ENCODE measurements at regions not wholly inside any gene's neighbourhood (a gene's known extent, or its start where the extent isn't known, plus 50 kb on each side); places are given as distances from the start of the nearest gene placed in this dataset.

DNA sequence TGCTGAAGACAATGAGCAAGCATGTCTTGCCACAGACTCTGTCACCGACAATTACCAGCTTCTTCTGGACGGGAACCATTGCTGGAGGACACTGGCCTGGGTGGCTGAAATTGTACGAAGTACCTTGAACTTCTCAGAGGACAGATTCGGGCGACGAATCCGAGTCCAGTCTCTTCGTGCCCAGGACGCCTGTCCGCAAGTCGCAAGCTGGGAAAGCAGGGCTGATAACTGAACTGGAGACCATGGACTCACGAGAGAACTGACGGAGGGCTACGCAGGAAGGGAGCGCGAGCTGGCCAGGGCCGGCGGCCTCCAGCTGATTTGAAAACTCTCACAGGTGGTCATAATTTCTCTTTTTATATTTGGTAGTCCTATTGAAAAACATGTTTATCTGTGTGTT lies 1229.5 kb upstream of the MAP3K7 start:
- intact Hi-C loops (cut with DNase I), result no loop called here
- peak; percentile 67 for DNase-seq (ENCODE audit: low spot score)

DNA sequence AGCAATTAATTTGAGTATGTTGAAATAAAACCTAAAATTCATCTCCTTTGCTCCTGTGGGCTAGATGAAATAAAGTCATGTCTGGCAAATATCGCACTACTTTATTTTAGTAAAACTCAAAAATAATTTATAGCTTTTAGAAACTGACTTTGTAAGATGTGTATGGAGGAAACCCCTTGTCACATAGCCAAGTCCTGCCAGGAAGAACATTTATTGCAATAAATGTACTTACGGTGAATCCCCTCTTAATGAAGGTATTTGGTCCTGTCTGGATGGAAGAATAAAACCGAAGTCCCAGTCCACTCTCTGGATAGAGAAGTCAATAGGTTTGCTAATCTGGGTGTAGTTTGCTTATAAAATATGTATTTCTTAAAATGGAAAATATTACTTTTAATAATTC lies 1226.8 kb upstream of the MAP3K7 start:
- DNase-seq (ENCODE audit: low spot score), result no peak
- intact Hi-C loops (cut with DNase I), result no loop called here

DNA sequence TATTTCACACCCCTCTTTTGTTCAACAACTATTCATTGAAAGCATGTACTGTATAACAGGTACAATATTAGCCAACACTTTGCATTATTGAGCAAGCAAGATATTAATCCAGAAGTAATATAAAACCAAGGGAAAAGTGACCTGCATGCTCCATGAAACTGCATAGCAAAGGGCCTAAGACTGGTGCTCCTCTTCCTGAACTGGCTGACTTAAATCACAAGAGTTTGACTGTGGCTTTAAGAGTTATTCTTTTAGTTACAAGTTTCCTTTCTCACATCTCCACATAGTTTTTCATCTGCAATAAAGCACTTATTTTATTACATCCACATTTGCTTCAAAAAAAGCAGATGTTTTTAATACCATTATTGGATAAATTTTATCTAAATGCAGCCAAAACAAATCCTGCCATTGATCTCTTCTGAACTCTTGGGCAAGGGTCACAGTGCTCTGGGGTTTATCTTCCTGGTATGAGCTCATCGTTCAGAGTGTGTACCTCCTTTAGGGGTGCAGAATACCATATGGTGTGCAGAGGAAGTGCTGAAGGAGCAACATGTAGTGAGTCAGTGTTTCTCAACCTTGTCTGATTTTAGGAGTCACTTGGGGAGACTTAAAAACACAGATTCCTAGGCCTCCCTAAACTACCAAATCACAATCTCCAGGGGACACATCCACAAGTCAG lies 1225.9 kb upstream of the MAP3K7 start:
- intact Hi-C loops (cut with DNase I), result no loop called here
- DNase-seq (ENCODE audit: low spot score), result no peak

DNA sequence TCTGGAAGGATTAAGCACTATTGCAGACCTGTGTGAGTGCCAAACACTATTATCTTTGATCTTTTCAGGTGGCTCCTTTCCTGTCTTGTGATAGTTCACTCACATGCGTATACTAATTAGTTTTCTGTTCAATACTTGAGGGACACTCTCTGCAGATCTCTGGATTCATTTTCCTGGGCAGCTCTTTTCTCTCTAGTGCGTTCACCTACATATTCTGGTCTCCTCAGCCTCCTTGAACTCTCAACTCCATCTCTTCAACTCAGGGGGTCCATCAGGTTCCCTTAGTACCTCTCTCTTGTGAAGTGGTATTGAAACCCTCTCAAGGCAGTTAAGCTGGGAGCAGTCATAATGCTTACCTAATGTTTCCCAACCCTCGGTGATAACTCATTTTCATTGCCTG lies 1218.1 kb upstream of the MAP3K7 start:
- DNase-seq (ENCODE audit: low spot score), result no peak
- intact Hi-C loops (cut with DNase I), result no loop called here

DNA sequence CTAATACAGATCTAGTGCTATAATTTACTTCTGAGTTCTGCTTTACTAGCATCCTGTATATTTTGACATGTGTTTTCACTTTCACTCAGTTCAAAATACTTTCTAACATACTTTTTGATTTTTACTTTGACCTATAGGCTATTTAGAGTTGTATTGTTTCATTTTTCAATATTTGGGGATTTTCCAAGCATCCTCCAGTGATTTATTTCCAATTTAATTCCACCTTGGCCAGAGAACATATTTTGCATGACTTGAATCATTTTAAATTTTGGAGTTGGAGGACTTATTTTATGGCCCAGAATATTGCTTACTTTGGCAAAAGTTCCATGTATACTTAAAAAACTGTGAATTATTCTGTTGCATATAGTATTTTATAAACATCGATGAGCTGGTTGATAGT lies 1215.6 kb upstream of the MAP3K7 start:
- DNase-seq (ENCODE audit: low spot score), result no peak
- intact Hi-C loops (cut with DNase I), result no loop called here

DNA sequence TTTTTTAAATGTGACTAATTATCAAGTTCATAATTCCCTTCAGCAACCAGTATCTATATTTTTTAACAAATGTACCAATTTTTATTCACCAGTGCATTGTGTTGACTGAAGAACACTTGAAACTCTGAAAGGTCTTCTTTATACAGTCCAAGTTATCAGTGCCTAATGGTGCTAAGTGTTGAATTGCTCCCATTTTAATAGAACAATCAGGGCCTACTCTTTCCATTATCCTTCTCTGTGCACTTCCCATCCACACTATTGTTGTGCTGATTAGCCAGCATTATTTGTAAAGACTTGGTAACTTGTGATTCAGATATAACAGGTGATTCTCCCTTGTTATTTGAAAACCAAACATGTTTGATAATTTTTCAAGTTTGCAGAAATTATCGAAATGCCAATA lies 1209.7 kb upstream of the MAP3K7 start:
- no peak for DNase-seq (ENCODE audit: low spot score)
- intact Hi-C loops (cut with DNase I), result no loop called here

DNA sequence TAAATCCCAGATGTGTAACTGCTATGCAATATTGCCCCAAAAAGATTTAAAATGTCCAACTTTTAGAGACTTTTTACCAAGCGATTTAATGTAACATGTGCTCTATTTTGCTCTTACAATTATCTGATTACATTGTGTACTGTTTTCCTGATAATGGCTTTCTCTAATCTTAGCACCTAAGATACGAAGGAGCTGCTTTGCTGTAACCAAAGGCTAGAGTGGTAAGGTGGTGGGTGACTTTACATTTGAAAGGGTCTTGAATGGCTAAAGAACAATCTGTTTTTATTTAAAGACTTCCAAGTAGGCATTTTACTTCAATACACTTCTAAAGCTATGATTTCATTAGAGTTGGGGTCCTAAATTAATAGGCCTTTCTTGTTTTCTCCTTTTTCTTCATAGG lies 1201.6 kb upstream of the MAP3K7 start:
- intact Hi-C loops (cut with DNase I), result no loop called here
- DNase-seq (ENCODE audit: low spot score), result no peak

DNA sequence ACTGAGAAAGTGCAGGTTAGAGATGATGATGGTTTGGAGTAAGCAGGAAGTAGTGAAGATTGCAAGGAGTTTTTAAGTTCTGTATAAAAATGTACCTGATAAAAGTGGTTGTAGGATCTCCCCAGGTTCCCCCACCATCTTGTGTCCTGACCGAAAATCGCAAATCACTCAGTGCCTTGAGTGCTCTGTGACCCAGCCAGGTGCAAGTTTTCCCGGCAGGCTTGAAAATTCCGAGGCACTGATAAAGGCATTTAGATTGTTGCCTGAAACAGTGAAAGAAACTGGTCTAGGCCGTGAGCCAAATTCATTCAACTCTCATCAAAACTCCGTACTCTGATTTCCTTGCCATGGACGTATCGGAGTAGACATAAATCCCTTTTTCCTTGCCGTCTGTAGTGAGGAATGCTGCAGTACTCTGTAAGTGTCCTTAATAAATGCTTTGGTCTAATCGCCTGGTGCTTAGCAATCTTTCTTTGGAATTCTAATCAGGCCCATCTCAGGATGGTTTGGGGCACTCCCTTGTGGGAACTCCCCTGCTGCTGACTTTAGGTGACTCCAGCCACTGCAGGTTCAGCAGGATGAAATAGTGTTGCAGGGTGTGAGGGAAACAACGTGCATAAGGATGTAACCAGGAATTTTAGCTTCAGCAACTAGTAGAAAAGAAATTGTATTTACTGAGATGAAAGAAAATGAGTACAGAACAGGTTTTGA lies 1199.8 kb upstream of the MAP3K7 start:
- intact Hi-C loops (cut with DNase I), result no loop called here
- DNase-seq (ENCODE audit: low spot score), result no peak

DNA sequence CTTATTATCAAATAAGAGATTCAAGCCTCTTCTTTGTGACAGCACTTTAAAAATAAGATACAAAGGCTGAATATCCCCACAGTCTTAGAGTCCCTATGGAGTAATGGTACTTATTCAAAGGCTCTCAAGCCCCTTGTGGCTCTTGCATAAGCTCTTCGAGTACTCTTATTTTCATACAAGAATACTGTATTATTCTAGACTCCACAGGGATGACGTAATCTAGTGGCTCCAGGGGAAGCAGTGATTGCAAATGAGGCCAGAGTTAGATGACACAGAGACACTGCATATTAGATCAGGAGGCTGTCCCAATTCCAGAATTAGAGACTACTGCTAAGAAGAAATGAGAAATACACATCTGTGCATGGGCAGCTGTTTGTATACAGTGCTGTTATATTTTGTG lies 1195.9 kb upstream of the MAP3K7 start:
- intact Hi-C loops (cut with DNase I), result no loop called here
- DNase-seq (ENCODE audit: low spot score), result no peak

DNA sequence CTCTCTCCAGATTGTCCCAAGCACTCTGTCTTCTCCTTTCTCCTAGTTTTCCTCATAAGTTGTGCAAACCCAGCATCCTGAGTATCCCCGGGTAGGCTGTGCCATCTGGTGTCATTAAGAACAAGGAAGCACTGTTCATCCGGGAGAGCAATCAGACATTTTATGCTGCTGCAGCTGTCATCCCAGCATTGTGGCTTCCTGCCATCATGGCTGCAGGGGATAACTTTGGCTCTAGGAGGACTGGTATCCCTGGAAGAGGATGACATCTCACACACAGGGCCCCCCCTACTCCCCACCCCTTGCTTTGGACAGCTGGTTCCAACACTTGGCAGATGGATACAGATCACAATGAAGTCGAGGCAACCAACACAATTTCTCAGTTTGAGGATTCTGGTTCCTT lies 1195.1 kb upstream of the MAP3K7 start:
- no peak for DNase-seq (ENCODE audit: low spot score)
- intact Hi-C loops (cut with DNase I), result no loop called here

DNA sequence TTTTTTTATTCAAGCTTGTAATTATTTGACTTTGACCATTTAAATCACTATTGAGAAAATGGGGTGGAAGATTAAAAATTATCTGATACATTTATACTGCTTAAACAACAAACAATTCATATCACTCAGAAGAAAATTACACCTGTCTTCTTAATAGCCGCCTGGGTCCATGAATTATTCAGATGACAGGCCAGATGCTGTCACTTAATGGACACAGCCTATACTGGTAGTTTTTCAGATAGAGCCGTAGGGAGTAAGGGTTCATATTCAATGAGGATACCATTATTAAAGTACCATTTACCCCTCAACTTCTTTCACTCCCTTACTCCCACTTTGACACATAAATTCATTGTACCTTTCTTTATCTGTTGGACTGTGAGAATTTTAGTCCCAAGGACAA lies 1193.4 kb upstream of the MAP3K7 start:
- intact Hi-C loops (cut with DNase I), result no loop called here

DNA sequence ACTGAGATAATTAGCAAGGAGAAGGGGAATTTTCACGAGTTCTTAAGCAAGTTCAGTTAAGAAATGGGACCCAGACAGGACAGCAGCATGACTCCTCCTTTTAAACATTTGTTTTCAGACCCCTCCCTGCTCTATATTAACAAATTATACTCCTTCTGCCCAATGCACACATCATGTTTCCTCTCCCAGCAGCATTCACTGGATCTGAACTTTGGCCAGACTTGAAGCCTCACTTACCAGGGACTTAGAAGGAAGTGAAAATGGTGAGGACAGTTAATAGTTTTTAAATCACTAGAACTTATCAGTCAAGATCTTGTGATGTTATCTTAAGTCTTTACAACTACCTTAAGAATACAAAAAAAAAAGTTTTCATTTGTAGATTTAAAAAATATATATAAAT lies 1174.7 kb upstream of the MAP3K7 start:
- intact Hi-C loops (cut with DNase I), result no loop called here
- DNase-seq (ENCODE audit: low spot score), result no peak

More for the DNA sequence above, 1193.4 kb upstream of the MAP3K7 start:
- no peak for DNase-seq (ENCODE audit: low spot score)

DNA sequence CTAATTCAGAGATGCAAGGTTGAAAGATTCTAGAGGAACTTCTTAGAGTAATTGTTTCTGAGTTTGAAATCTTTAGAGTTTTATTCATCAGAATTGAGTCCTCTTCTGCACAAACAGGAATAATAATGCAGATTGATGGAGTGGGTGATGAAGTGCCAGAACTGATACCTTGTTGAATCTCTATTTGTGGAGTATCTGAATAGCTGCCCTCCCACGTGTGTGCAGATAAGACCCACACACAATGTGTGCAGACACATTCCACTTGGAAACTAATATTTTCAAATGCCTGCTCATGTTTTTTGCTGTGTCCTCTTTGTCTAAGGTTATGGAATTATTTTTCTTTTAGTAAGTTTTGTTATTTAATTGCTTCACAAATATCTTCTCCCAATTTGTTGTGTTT lies 1167.8 kb upstream of the MAP3K7 start:
- DNase-seq (ENCODE audit: low spot score), result no peak
- intact Hi-C loops (cut with DNase I), result no loop called here

DNA sequence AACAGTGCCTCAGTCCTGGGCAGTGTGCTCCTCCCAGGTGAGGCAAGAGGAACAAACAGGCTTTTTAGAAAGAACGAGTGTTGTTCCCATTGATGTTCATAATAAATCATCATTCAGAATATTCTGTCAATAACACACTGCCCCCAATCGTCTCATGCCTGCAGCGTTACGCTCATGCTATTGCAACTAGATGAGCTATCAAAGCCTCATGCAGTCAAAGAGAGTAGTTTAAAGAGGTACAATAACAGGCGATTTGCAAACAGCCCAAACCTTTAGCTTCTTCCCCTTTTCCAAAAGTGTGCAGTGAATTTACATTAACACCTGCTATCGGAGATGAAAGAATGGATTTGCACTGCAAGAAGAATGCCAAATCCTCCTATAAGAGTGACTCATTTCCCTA lies 1164.7 kb upstream of the MAP3K7 start:
- no peak for DNase-seq (ENCODE audit: low spot score)
- intact Hi-C loops (cut with DNase I), result no loop called here

DNA sequence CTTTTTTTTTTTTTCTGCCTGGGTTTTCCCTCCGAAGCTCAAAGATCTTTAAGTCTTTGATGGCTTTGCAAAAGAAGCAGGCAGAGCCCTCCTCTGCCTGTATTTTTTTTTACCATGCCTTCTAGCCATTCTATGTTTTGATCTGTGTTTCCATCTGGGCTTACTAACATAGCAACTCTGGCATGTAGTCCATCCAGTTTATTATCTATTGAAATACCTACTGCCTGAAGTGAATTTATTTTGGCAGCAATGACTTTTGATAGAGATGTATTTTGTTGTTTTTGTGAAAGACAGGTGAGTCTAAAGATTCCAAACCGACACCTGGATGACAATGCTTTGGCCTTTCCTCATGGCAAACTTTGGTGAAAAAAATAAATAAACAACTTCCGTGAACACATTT lies 1157.7 kb upstream of the MAP3K7 start:
- intact Hi-C loops (cut with DNase I), result no loop called here
- DNase-seq (ENCODE audit: low spot score), result no peak

DNA sequence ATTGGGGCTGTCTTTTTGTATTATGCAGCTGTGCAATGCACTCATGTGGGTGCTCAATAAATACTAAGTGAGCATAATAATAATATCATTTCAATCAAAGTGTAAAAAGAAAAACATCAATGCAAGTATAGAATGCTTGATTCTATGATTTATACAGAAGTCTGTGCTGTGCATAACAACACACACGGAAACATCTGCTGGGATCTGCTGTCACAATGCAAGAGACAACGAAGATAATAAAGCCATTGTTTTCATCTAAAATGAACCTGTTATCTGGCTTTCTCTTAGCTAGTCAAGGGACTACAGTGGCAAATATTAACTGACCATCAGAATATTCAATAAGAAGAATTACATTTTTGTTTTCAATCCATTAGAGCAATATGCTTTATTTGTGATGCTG lies 1156.9 kb upstream of the MAP3K7 start:
- intact Hi-C loops (cut with DNase I), result no loop called here
- DNase-seq (ENCODE audit: low spot score), result no peak

DNA sequence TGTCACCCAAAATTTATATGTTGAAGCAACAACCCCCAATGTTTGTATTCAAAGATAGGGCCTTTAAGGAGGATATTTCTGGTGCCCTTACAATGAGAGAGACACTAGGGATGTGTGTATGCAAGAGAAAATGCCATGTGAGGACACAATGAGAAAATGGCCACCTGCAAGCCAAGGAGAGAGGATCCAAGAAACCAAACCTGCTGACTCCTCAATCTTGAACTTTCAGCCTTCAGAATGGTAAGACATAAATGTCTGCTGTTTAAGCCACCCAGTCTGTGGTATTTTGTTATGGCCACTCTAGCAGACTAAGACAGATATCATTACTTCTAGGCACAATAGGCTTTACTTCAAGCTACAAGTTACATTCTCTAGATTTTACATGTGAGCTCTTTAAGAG lies 1145.1 kb upstream of the MAP3K7 start:
- no peak for DNase-seq (ENCODE audit: low spot score)
- intact Hi-C loops (cut with DNase I), result no loop called here

DNA sequence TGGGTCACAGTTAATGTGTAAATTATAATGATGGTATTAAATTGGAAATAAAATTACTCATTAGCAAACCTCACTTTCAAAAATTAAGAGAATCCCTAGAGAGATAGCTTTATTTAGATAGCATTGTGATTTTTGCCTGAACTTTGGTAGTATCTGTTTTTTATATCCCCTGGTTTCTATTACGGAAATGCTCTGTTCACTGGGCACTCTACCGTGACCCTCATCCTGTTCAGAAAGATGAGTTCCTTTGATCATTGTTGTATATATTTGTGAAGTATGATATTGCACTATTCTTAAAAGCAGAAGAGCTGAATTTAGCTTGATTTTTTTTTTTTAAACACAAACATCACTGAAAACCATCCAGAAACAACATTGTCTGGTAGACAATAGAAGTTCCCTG lies 1143.8 kb upstream of the MAP3K7 start:
- no peak for DNase-seq (ENCODE audit: low spot score)
- intact Hi-C loops (cut with DNase I), result no loop called here

DNA sequence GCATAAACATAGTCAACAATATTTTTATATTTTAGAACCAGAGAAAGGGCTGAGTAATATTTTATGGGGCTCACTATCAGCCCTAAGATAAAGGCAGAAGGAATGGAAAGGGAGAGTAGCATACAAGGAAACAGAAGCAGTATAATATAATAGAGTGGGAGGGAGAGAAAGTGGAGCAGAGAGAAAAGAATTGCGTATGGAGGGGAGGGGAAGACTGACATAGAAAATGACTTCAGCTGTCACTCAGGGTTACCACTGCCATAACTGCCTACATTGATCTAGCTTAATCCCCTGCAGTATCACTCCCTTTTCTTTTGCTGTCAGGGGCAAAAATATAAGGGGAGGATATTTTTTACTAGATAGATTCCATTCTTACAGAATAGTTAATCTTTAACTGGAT lies 1133.5 kb upstream of the MAP3K7 start:
- no peak for DNase-seq (ENCODE audit: low spot score)
- intact Hi-C loops (cut with DNase I), result no loop called here

DNA sequence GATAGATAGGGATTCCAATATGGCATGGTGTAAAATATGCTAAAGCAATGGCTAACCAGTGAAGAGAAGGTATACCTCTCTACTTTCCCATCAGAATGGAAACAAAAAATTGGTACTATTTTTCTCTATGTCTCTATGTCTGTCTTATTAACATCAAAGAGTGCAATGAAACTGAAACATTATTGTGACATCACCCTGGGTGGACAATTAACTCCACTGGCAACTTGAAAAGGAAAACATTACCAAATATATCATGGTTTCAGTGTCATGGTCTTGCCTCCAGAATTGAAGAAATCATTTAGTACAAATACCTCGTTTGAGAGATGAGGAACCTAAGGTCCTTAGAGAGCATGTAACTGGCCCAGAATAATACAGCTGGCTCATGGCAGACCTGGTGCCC lies 1132.5 kb upstream of the MAP3K7 start:
- no peak for DNase-seq (ENCODE audit: low spot score)
- intact Hi-C loops (cut with DNase I), result no loop called here

DNA sequence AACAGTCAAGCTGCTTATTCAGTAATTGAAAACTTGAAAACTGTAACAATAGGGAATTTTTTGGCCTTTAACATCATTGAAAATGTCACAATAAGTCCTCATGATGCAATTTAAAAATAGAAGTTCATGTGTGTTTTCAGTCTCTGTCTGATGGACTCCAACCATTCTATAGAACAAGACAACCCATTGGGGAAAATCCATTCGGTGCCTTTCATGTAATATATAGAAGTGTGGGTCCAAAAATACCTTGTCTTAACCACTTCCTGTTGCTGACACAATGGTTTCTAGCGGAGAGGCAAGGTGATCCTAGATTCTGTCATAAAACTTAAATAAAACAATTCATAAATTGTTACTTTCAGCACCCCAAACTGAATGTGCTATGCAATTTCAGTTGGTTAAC lies 1131.3 kb upstream of the MAP3K7 start:
- intact Hi-C loops (cut with DNase I), result no loop called here
- DNase-seq (ENCODE audit: low spot score), result no peak

DNA sequence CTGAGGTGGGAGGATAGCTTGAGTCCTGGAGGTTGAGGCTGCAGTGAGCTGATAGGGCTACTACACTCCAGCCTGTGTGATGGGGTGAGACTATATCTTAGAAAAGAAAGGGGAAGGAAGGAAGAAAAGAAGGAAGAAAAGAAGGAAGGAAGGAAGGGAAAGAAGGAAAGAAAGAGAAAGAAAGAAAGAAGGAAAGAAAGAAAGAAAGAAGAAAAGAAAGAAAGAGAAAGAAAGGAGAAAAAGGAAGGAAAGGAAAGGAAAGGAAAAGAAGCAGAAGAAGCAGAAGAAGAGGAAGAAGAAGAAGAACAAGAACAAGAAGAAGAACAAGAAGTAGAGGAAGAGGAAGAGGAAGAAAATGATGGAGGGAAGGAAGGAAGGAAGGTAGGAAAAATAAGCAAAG lies 1130.2 kb upstream of the MAP3K7 start:
- DNase-seq (ENCODE audit: low spot score), result no peak
- intact Hi-C loops (cut with DNase I), result no loop called here
